Esophagus mucosa (tissue), 1 donor: ENCODE measurements at regions not wholly inside any gene's neighbourhood (a gene's known extent, or its start where the extent isn't known, plus 50 kb on each side); places are given as distances from the start of the nearest gene placed in this dataset.

Source experiments
- ATAC-seq: fragments of 200-7000 bp; cut with Tn5 transposase; one replicate; pipeline ENCODE4 v1.9.1; 2020
- donor health status: DM: yes; HTN: yes; CAD: no.

DNA sequence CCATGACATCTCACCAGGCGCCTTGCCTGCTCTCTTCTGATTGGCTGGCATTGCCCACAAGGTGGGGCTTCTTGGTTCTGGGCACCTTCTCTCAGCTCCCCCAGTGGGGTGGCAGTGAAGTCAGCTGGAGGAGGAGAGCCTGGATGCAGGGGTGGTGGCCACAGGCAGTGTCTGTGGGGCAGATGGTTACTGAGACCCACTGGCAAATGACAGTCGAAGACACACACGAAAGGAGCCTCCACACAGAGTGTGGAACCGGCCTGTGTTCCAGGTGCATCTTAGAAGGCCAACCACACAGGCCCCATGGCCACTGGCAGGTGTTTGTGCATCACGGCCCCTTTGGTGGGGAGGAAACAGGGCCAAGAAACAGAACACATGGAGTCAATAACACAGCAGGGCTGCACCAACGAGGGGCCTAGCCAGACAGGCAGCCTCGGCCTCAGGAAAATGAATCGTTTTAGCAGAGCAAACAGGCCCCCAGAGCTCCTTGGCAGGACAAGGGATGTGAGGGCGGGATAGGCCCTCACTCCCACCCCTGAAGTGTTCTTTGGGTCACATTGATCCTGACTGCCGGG, 683.4 kb downstream of the TBC1D22A start:
- ATAC-seq: no peak

DNA sequence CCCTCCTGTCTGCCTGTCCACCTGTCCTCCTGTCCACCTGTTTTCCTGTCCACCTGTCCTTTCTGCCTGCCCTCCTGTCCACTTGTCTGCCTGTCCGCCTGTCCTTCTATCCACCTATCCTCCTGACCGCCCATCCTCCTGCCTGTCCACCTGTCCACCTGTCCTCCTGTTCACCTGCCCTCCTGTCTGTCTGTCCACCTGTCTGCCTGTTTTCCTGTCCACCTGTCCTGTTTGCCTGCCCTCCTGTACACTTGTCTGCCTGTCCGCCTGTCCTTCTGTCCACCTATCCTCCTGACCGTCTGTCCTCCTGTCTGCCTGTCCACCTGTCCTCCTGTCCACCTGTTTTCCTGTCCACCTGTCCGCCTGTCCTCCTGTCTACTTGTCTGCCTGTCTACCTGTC, 682.8 kb downstream of the TBC1D22A start:
- no peak for ATAC-seq

DNA sequence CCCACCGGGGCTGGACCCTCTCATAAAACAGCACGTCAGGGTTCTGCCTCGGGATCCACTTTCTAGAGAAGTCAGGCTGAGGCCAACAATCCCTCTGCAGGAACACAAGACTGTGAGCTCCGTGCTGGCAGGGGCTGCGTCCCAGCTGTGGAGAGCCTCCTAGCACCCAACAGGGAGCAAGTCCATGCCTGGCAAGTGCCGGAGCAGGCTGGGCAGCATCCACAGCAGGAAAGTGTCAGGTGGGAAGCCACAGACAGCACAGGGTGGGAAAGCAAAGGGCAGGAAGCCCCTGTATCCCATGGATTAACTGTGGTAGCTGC, 682.3 kb downstream of the TBC1D22A start:
- no peak for ATAC-seq

DNA sequence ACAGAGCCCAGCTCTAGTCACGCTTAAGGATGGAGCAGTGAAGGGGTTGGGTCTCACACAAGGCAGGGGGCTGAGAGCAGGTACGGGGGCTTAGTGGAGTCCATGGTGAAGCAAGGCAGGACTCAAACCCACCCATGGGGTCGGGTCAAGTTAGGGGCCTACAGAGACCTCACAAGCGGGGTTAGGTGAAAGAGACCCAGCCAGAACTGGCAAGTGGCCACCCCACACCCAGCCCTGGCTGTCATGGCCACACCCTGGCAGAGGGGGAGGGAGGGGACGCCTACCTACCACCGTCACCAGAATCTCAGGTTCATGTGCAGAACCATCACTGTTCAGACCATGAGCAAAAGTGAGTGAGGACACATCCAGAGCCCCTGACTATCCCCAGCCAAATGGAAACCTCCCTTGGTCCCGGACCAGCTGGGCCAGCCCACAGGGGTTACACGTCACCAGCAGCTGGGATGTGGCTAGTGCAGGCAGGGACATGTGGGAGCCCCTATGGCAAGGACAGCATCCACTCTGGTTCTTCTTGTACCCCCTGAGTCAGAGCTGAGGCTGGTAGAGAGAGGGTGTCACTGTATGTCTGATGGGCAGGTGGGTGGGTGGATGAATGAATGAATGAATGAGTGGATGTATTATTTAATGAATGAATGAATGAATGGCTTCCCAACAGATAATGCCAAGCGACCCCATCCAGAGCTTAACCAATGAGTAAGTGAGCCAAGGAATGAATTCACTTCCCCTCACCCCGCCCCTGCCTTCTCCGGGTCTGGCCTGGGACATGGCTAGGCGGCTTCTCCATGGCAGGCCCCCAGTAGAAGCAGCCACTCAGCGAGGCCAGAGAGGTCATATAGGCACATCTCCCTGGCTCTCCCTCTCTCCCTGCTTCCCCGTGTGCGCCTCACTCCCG, 681.6 kb downstream of the TBC1D22A start:
- ATAC-seq: no peak

DNA sequence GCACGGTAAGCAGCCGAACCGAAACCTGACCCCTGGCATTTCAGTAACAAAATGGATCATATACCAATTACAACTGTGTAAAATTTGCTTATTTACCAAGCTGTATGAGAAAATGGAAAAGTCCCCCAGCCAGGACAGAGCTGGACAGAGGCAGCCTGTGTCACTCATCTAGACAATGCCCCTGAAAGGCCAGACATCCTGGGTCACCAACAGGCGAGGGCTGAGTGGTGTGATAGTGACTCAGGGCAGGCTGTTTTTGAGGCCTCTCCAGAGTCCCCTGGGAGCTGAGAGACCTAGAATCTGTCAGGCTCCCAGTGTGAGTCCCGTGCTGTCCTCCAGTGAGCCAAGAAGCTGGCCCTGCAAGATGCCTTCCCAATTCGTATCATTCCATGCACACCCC, 680.4 kb downstream of the TBC1D22A start:
- no peak for ATAC-seq

DNA sequence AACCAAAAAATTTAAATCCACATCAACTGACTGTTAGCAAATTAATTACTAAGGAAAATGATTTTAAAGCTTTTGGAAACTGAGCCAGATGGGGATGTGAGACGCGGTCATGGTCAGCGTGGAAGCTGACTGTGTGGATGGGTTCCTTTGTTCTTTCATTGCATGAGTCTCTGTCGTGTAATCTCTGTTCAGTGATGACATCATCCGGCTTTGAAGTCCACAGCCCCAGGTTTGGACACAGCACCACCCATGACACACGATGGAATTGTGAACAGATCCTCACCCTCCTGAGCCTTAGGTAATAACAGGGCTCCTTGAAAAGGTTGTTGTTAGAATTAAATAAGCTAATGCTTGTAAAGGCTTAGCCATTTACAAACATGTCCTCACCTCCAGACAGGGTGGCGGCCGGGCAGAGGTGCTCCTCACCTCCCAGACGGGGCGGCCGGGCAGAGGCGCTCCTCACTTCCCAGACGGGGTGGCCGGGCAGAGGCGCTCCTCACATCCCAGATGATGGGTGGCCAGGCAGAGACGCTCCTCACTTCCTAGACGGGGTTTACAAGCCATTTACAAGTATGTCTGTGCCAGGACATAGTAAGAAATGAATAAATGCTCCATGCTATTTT, 677.3 kb downstream of the TBC1D22A start:
- no peak for ATAC-seq

DNA sequence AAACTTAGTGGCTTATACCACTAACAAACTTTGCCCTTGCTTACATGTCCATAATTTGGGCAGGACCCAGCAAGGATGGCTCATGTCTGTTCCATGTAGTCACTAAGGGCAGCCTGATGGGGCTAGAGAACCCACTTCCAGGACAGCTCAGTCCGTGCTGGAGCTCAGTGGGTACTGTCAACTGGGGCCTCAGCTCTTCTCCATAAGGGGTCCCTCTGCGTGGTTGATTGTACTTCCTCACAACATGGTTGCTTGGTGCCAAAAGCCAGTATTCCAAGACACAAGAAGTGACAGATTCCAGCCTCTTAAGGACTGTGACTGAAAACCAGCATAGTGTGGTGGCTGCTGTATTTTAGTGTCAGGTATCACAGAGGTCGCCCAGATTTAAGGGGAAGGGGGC, 675.2 kb downstream of the TBC1D22A start:
- ATAC-seq: no peak

DNA sequence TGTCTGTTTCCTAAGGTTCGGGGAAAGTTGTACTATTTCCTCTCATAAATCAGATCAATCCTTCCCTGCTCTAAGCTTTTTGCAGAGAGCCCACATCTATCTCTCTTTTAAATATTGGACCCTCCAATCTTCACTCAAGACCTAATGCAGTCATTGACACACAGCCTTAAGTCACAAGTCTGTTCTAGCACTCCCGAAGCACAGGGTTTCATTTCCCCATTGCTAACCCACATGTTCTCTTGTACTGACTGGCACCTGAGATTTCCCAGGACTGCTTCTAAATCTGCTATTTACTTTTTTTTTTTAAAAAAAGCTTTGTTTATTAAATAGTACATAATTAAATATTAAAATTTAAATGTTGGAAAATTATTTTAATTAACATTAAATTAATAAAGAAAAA, 674.7 kb downstream of the TBC1D22A start:
- ATAC-seq: no peak

DNA sequence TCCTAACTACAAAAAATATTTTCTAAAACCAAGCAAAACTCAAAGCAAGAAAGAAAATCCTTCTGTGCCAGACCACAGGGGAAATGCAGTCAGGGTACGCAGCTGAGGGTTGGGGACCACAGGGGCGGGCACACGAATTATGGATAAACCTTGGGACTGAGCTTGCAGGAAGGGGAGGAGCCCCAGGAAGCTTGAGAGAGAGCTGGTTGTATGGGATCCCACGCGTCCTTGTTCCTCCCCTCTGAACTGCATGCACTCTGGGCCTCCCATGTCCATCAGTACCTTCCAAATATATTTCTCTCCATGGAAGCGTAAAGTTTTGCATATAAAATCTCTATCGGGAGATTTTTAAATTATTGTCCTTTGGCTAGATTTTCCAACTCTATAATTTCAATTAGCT, 673.4 kb downstream of the TBC1D22A start:
- ATAC-seq: no peak

DNA sequence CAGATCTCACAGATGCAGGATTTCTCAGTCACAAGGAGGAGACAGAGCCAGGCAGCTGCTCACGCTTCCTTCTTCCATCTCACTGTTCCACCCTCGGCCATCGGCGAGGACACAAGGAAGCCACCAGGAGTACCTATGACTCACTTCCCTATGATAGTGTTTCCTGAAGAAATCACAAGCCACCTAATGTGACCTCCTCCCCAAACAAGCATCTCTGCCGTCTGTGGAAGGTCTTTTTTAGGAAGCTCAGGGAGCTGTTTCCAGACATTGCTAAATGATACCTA, 672.7 kb downstream of the TBC1D22A start:
- ATAC-seq: no peak

DNA sequence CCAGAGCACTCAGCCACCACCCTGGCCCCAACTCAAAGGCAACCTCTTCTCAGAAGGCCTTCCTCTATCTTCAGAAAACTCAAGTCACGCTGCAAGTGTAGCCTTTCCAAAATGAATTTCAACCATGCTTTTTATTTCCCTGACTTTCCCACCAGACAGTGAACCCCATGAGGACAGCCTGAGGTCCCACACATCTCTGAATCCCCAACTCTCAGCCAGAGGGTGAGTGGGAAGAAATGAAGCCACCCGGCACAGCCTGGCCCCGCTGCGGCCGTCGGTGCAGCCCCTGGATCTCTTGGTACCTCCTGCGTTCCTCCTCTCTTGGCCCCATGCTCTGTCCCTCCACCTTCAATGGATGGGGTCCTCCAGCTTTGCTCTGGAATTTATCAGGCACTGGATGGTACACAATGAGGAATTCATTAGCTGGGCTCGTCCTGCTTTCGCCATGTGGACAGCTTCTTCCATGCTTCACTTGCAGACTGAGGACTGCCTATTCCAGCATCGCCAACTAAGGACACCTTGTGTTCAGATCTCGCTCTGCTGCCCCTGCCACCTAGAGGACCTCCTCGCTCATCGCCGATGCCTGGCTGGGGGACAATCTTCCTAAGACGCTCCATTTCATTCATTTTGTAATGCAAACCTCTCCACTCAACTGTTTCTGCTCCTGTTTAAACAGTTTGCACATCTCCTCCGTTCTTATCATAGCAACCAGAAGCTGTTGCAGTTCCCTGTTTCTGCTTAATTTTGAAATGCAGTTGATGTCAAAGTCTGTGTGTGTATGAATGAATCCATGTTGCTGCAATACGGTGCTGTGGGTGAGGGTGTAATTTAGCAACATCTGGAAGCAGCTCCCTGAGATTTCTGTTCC, 672.1 kb downstream of the TBC1D22A start:
- ATAC-seq: no peak

DNA sequence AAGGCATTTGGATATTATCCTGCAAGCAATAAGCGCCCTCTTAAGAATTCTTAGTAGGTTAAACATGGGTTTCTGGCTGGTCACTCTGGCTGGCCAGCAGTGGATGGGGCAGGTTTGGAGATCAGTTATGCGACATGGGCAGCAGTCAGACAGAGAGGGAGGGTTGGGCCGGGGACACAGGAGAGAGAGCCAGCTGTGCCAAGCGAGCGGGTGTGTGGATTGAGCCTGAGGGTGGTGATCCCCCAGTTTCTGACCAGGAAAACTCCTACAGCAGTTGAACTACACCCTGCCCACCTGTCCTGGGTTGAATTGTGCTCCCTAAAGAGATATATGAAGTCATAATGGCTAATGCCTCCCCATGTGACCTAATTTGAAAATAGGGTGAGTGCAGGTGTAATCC, 671.2 kb downstream of the TBC1D22A start:
- ATAC-seq: no peak

DNA sequence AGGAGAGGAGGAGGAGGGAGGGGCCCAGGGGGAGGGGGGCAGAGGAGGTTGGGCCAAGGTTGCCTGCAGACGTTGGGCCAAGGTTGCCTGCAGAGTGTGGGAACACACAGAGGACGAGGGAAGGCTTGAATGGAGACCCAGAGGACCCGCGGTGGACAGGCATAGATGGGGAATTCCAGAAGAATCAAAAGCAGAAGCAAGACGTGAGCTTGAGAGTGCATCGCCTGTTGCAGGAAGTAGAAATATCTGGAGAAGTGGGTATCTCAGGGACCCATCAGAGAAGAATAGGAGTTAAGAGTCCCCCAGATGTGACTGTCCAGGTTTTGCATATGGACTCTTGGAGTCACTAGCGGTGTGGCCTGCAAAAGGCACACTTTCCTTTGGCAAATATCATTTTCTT, 670.2 kb downstream of the TBC1D22A start:
- ATAC-seq: no peak

DNA sequence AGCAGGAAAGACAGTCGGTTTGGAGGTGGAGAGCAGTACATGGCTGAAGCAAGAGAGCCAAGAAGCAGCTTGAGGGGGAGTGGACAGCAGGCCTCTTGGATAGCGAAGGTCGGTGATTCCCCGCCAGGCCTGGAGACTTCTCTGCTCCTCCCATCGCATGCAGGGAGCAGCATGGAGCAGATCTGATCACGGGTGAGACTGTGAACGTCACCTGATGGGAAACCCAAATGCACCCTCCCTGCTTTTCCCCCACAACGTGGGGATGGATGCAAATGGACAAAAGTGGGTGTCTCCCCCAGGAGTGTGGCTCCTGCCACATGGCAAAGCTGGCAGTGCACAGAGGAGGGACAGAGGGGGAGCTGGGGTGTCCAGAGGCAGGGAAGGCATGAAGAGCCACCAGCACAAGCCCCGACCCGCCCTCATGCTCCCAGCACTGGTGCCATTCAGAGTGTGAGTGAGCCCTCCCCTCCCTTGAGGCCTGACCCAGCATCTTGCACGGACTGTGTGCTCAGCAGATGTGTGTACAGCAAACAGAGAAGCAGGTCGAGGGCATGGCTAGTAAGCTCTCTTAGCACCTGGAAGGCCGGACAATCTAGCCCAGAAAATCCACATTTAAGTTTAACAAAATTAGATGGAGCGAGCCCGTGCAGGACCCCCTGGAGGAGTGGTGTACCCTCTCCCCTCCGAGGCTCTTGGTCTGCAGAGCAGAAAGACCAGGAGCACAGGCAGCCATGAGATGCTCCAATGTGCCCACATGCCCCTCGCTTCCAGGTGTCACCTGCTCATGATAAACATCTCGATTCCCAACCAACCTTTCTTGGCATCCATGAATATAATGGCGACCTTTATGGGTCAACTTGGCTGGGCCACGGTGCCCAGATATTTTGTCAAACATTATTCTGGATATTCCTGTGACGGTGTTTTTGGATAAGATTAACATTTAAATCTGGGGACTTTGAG, 661.7 kb downstream of the TBC1D22A start:
- ATAC-seq: no peak

DNA sequence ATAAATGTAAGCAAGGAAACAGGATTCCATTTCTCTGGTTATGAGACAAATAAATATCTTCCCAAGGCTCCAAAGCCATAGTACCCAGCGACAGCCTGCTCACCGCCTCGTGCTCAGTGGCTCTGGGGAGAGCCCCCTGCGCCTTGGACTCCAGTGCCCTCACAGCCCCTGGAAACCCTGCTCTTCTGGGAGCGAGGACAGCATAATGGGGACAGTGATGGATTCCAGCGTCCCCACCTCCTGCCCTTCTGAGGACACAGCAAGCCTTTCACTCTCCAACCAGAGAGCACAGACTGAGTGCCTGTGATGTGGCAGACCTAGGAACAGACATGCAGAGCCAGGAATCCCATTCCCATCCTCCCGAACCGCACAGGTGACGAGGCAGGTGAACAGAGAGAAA, 660.8 kb downstream of the TBC1D22A start:
- no peak for ATAC-seq

DNA sequence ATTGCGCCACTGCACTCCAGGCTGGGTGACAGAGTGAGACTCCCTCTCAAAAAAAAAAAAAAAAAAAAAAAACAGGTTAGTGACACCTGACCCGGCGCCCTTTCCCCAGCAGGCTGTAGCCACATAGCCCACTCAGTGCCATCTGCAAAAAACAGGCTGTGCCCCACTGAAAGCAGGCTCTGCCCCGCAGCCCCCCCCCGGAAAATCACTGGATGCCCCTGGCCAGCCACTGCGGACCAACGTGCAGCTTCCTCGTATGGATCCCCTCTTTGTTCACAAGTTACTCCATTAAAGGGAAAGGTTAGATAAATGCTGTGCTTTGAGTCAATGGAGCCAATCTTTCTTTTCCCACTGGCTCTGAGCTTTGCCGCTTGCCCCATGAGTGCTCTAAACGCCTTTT, 660.3 kb downstream of the TBC1D22A start:
- no peak for ATAC-seq

DNA sequence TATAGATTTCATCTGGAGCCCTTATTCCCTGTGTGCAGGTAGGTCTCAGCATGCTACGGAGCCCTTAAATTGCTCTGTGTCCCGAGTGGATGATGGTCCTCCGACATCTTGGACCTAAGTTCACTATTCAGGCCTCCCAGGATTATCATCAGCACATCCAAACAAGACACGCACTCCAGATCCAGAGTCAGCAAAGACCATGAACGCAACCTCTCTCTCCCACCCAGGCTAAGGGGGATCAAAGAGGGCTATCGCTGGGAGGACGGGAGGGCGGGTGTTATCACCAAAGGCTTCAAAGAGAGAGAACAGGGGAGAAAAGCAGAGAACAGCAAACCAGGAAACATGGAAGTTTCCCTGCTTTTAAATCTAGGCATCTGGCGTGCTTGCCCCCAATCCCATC, 659.4 kb downstream of the TBC1D22A start:
- no peak for ATAC-seq

DNA sequence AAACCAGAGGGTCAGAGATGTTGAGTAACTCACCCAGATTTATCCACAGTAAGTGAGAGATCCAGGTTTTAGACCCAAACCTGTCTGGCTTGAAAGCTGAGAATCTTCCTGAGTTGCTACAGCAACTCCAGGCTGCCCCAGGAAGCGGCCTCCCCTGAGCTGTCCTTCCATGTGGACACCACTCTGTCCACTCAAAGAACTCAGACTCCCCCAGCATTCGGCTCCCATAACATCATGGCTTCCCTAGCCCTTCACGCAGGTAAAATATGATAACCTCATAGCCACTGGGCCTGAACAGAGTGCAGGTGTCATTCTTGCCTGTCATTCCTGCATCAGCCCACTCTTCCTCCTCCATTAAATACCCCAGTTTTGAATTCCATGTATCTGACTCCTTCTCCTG, 657.8 kb downstream of the TBC1D22A start:
- ATAC-seq: no peak

DNA sequence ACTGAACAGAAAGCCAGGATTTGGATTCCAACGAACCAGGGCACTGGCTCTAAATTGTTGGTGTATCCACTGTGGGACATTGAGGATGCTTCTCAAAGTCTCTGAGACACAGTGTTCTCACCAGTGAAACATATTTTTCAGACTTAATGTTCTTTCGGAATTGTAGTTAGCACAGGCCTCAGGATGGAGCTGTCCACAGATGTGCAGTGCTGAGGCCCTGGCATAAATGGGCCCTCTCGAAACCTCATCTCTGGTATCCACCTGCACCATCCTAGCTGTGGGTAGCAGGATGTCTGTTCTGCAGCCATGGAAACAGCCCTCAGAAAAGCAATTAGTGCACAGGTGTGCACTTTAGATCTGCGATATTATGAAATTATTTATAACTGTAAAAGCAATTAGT, 656.8 kb downstream of the TBC1D22A start:
- no peak for ATAC-seq

DNA sequence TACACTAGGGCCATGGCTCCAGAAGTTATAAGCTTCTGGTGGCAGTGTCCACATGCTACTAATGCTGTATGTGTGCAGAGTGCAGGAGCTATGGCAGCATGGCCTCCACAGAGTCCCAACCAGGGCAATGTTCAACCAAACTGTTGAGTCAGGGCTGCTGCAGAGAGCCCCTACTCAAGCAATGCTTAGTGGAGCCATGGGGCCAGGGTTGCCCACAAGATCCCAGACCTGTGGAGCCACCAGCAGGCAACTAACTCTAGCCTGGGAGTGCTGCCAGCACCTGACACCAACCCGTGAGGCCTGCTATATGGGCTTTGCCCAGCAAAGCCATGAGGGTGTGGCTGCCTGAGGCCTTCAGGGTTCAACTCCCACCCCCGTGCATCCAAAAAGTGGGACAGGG, 655.2 kb downstream of the TBC1D22A start:
- ATAC-seq: no peak

DNA sequence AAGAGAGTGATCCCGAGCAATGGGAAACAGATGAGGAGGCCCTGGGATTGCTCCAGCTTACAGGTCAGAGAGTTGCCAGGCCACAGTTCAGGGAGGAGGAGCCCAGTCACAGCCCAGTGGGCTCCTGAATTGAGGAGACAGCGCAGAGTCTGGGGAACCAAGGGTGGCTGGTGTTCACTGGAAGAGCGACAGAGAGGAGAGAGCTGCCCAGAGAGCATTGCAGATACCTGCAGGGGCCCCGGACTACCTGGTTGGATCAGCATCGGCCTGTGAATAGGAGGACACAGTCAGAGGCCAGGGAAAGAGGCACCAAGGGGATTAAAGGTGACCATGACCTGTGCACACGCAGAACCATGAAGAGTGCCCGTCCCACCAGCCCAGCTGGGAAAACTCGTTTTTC, 648.6 kb downstream of the TBC1D22A start:
- no peak for ATAC-seq
